Hepatocyte (in vitro differentiated cells): ENCODE measurements at regions not wholly inside any gene's neighbourhood (a gene's known extent, or its start where the extent isn't known, plus 50 kb on each side); places are given as distances from the start of the nearest gene placed in this dataset.

Experiments used
- DNase-seq: peaks from one replicate; pipeline ENCODE4 v3.0.0-alpha.2; 2016; ENCODE audit warnings: low spot score
- H2AFZ ChIP-seq: fragments of 200-600 bp; sonication (generic); 2 replicates; pipeline ENCODE4 v1.6.0; 2016; ENCODE audit warnings: antibody characterized with exemption, mild to moderate bottlenecking
- H3K27ac ChIP-seq: fragments of 200-600 bp; sonication (generic); 2 replicates; pipeline ENCODE4 v1.5.1; 2016; ENCODE audit warnings: mild to moderate bottlenecking
- H3K27me3 ChIP-seq: fragments of 200-600 bp; sonication (generic); 2 replicates; pipeline ENCODE4 v1.6.1; 2016
- H3K36me3 ChIP-seq: fragments of 200-600 bp; sonication (generic); replicated peaks from 2 replicates; pipeline ENCODE4 v1.5.1; 2016; ENCODE audit warnings: low read depth; ENCODE audit not compliant: insufficient read depth
- H3K4me1 ChIP-seq: fragments of 200-600 bp; sonication (generic); 2 replicates; pipeline ENCODE4 v1.5.1; 2016; ENCODE audit warnings: mild to moderate bottlenecking, moderate library complexity; ENCODE audit not compliant: insufficient read depth
- H3K4me2 ChIP-seq: fragments of 200-600 bp; sonication (generic); 2 replicates; pipeline ENCODE4 v1.6.0; 2016
- H3K4me3 ChIP-seq: fragments of 200-600 bp; sonication (generic); 2 replicates; pipeline ENCODE4 v1.5.1; 2016; ENCODE audit warnings: mild to moderate bottlenecking
- H3K79me2 ChIP-seq: fragments of 200-600 bp; sonication (generic); 2 replicates; pipeline ENCODE4 v1.6.0; 2017; ENCODE audit warnings: mild to moderate bottlenecking
- H3K9me2 ChIP-seq: fragments of 200-600 bp; sonication (generic); replicated peaks from 2 replicates; pipeline ENCODE4 v1.6.0; 2017; ENCODE audit warnings: mild to moderate bottlenecking; ENCODE audit not compliant: insufficient read depth
- H3K9me3 ChIP-seq: fragments of 200-600 bp; sonication (generic); 2 replicates; pipeline ENCODE4 v1.5.1; 2016; ENCODE audit warnings: low read depth, mild to moderate bottlenecking
- H4K20me1 ChIP-seq: fragments of 200-600 bp; sonication (generic); 2 replicates; pipeline ENCODE4 v1.6.0; 2016; ENCODE audit warnings: mild to moderate bottlenecking; ENCODE audit not compliant: insufficient read depth, poor library complexity, severe bottlenecking
- EZH2 ChIP-seq: fragments of 200-600 bp; sonication (generic); IDR thresholded peaks from 2 replicates; pipeline ENCODE4 v1.6.1; 2016; ENCODE audit warnings: antibody characterized with exemption, mild to moderate bottlenecking, borderline replicate concordance
- EZH2phosphoT487 ChIP-seq: fragments of 200-600 bp; sonication (generic); IDR thresholded peaks from one replicate; pipeline ENCODE4 v1.6.1; 2018; ENCODE audit warnings: antibody characterized with exemption, mild to moderate bottlenecking, low read depth, moderate library complexity; ENCODE audit not compliant: unreplicated experiment, severe bottlenecking
- WGBS: methylation state at CpG from one replicate; pipeline ENCODE4 v1.1.6; 2016; ENCODE audit warnings: low lambda C conversion rate; ENCODE audit errors: missing lambda C conversion rate; 5-methylcytosine and 5-hydroxymethylcytosine counted together
- TF ChIP-seq, protein P1 (sequence below): fragments of 200-600 bp; sonication (generic); IDR thresholded peaks from 2 replicates; pipeline ENCODE4 v1.5.1; 2016; ENCODE audit warnings: antibody characterized with exemption, mild to moderate bottlenecking; ENCODE audit not compliant: poor library complexity

DNA sequence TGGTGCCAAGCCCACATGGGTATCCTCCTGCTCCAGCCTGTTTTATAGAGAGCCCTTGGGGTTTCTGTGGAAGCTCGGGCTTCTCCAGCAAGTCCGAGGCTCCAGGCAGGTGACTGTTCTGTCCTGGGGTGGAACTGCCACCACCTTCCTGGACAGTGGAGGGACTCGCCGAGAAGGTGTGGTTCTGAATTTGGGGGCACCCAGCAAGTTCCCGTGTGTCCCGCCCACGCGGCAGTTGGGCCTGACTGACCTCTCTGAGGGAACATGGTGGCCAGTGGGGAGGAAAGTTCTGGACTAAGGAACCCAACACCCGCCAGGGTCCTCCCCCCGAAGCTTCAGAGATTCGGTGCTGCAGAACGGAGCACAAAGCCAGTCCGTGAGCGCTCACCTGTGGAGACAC lies 158.1 kb upstream of the C1orf174 start:
- Histone ChIP-seq H2AFZ (no peak overlapping the region), H3K4me1 (no peaks in the 10 kb centered on the region), H3K79me2 (no peaks in the 10 kb centered on the region), H3K27ac (no peak overlapping the region), H3K9me2 (no peaks in the 10 kb centered on the region), H3K27me3 (no peaks in the 10 kb centered on the region), H3K9me3 (no peaks in the 10 kb centered on the region), H3K36me3 (no peaks in the 10 kb centered on the region), H3K4me3 (no peak overlapping the region), H4K20me1 (no peaks in the 10 kb centered on the region), H3K4me2 (no peak overlapping the region)
- no peak for DNase-seq
- no peak for TF ChIP-seq EZH2phosphoT487
- TF ChIP-seq, protein P1, sequence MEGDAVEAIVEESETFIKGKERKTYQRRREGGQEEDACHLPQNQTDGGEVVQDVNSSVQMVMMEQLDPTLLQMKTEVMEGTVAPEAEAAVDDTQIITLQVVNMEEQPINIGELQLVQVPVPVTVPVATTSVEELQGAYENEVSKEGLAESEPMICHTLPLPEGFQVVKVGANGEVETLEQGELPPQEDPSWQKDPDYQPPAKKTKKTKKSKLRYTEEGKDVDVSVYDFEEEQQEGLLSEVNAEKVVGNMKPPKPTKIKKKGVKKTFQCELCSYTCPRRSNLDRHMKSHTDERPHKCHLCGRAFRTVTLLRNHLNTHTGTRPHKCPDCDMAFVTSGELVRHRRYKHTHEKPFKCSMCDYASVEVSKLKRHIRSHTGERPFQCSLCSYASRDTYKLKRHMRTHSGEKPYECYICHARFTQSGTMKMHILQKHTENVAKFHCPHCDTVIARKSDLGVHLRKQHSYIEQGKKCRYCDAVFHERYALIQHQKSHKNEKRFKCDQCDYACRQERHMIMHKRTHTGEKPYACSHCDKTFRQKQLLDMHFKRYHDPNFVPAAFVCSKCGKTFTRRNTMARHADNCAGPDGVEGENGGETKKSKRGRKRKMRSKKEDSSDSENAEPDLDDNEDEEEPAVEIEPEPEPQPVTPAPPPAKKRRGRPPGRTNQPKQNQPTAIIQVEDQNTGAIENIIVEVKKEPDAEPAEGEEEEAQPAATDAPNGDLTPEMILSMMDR, result no peak
- TF ChIP-seq EZH2, result no peak
- WGBS, result 95% methylated on average over 14 of the region's 14 CpGs

DNA sequence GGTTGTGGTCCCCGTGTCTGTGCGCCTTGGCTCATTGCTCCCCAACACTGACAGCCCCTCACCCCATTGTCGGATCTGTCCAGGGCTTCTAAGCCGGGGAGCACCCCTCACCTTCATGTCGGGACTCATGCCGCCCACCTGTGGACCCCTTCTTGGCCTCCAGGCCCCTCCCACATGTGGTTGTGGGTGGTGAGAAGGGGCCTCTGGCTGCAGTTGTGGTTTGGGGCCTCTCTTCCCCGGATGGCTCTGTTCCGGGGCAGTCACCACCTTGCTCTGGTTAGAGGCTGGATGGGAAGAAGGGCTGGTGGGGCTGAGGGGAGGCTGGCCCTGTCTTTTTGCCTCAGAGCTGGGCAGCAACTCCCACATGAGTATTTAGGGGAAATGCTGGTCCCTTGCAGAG lies 158.6 kb upstream of the C1orf174 start:
- TF ChIP-seq, protein P1, result no peak
- no peak for TF ChIP-seq EZH2phosphoT487
- TF ChIP-seq EZH2, result no peak
- Histone ChIP-seq H3K4me1 (no peaks in the 10 kb centered on the region), H4K20me1 (no peaks in the 10 kb centered on the region), H3K9me2 (no peaks in the 10 kb centered on the region), H2AFZ (no peak overlapping the region), H3K36me3 (no peaks in the 10 kb centered on the region), H3K9me3 (no peaks in the 10 kb centered on the region), H3K27me3 (no peaks in the 10 kb centered on the region), H3K4me3 (no peak overlapping the region), H3K79me2 (no peaks in the 10 kb centered on the region), H3K4me2 (no peak overlapping the region), H3K27ac (no peak overlapping the region)
- 91% methylated on average over 6 of the region's 8 CpGs for WGBS
- DNase-seq, result no peak

DNA sequence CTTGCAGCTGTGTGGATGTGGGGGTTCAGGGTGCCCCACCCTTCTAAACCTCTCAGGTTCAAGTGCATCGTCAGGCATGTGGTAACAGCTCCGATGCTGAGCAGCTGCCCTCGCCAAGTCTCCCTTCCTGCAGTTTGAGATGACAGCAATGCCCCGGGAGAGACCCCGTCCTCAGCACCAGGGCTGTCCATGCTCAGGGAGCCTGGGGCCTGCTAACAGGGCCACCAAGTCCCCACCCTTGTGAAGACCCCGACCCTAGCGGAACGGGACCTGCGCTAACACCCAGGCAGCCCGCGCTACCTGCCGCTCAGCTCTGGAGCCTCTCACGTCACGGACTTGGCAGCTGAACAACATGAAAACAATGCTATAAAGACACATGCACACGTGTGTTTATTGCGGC lies 159.2 kb upstream of the C1orf174 start:
- Histone ChIP-seq H3K27me3 (no peaks in the 10 kb centered on the region), H3K36me3 (no peaks in the 10 kb centered on the region), H3K4me2 (no peak overlapping the region), H4K20me1 (no peaks in the 10 kb centered on the region), H3K4me3 (no peak overlapping the region), H3K79me2 (no peaks in the 10 kb centered on the region), H3K4me1 (no peaks in the 10 kb centered on the region), H3K9me2 (no peaks in the 10 kb centered on the region), H2AFZ (no peak overlapping the region), H3K9me3 (no peaks in the 10 kb centered on the region), H3K27ac (no peak overlapping the region)
- 89% methylated on average over 15 of the region's 16 CpGs for WGBS
- DNase-seq, result no peak
- TF ChIP-seq, protein P1, result no peak
- no peak for TF ChIP-seq EZH2phosphoT487
- TF ChIP-seq EZH2, result no peak

DNA sequence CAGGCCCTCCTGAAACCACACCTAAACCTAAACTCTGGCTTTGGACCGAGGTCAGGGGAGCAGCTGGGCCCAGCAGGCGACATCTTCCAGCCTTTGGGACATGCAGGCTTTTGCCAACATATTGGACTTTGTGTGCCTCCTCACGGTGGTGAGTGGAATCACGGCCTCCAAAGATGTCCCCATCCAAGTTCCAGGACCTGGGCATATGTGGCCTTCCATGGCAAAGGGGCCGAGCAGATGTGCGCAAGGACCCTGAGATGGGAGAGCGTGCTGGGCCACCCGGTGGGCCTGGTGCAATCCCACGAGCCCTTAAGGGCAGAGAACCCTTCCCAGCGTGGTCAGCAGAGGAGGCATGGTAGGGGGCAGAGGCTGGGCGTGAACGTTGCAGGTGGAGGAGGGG lies 160.8 kb upstream of the C1orf174 start:
- no peaks in the 10 kb centered on the region for H3K9me3 ChIP-seq
- H3K79me2 ChIP-seq, result no peaks in the 10 kb centered on the region
- WGBS, result 69% methylated on average over 12 of the region's 12 CpGs
- H2AFZ ChIP-seq, result no peak overlapping the region
- H4K20me1 ChIP-seq, result no peaks in the 10 kb centered on the region
- H3K27me3 ChIP-seq, result no peaks in the 10 kb centered on the region
- no peak overlapping the region for H3K4me2 ChIP-seq
- no peaks in the 10 kb centered on the region for H3K4me1 ChIP-seq
- H3K9me2 ChIP-seq, result no peaks in the 10 kb centered on the region
- DNase-seq, result no peak
- no peak overlapping the region for H3K27ac ChIP-seq
- H3K36me3 ChIP-seq, result no peaks in the 10 kb centered on the region
- TF ChIP-seq EZH2 (no peak), EZH2phosphoT487 (no peak)
- TF ChIP-seq, protein P1, result no peak
- H3K4me3 ChIP-seq, result no peak overlapping the region
